ENCODE measurements at regions not wholly inside any gene's neighbourhood (a gene's known extent, or its start where the extent isn't known, plus 50 kb on each side); places are given as distances from the start of the nearest gene placed in this dataset.

DNA sequence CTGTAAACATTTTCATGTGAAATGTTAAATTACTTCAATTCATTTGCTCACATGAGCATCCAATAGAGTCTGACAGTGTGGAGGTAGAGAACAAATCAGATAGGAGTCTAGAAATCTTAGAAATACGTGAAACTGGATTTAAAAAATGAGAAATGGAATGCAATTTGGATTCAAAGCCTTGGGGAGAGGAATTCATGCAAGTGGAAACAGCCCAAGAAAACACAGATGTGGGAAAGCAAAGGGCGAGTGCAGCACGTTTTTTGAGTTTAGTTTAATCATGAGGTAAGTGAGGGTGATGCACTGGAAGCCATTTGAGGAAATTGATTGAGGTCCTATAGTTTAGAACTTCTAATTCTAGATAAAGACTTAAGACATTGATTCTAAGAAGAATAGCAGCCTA lies 434.7 kb downstream of the C3orf38 start:
- no peak for TF ChIP-seq POLR2AphosphoS5 (IDR thresholded peaks at IDR 0.05; ENCODE audit: low read depth, low read length)
- TF ChIP-seq TAF1 (IDR thresholded peaks at IDR 0.05; ENCODE audit: low read depth, low read length): no peak

All from GM12891 (cell line).